Stimulated activated CD4-positive, alpha-beta T cell treated with anti-CD3 and anti-CD28 coated beads, Interleukin-15, amount 100 ng/mL, for 48 hours (primary cell): ENCODE measurements at regions not wholly inside any gene's neighbourhood (a gene's known extent, or its start where the extent isn't known, plus 50 kb on each side); places are given as distances from the start of the nearest gene placed in this dataset.
"Not testable (repeated sequence)": the region's sequence is repeated elsewhere in the genome, so short reads cannot be mapped to it uniquely, and the experiment has no call there.

Experiments
- DNase-seq, 2 donors: peaks; one replicate each; pipeline ENCODE4 v3.0.0-alpha.2; 2020; ENCODE audit warnings: low read depth in 2 of 2

DNA sequence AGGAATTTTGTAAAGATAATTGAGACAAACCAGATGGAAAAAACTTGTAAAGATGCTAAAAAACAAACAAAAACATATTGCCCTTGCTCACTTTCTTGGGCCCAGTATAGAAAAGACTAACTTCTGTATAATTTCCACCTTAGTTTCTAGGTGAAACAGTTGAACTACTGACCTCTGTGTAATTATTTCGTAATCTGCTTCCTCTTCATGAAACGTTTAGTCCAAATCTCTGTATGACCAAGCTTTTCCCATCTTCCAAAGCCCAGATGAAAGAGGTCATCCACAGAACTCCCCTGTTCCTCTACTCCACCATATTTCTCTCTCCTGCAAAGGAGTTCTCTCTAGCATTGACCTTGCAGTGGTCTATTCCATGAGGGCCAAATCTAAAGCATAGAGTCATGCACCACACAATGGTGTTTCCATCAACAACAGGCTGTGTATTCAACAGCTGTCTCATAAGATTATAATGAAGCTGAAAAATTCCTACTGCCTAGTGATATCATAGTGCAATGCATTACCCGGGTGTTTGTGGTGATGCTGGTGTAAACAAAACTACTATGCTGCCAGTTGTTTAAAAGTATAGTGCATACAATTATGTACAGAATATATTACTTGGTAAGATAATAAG is 647.6 kb downstream of the TNS3 start:
- no peak for DNase-seq

DNA sequence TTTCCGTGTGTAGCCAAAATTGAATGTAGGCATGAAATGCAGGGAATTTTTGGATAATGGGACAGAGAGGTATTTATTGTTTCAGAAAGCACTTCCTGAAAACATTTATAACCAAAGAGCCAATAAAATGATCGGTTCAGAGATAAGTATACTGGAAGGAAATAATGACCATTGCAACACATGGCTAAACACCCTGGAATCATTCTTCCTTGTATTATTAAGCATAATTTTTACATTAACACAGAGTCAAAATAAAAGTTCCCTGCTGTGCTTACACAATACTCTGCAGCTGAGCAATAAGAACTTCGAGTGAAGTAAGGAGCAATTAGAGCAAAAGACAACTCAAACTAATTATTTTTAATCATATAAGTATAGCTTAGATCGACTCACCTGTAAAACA is 648.3 kb downstream of the TNS3 start:
- DNase-seq = no peak

DNA sequence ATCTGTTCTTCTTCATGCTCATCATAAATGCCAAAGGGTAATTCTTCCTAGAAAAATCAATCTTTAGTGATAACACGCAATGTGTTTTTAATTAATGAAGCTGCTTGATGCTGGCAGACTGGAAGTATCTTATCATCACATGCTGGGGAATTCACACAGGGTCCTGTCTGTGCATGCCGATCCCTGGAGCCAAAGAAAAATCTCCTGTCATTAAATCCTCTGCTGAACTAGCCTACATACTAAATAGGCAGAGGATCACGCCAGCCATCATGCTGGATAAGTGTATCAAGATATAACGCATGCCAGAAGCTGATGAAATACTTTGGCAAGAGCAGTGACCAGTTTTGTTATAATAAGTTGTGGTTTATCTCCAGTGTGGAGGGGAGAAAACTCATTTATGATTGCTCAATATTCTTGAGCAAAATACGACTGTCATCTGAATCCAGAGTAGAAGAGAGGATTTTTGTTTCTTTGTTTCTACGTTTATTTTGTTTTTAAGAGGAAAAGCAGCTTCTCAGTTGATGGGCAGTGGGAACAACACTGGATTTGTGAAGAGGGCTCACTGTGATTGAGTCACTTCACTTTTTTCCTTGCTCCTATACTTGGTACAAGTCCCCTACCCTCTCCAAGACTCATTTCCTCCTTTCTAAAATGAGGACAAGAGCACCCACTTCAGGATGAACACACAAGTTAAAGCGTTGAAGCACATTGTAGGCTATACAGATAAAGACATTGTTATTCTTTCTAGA is 649.1 kb downstream of the TNS3 start:
- DNase-seq = no peak

DNA sequence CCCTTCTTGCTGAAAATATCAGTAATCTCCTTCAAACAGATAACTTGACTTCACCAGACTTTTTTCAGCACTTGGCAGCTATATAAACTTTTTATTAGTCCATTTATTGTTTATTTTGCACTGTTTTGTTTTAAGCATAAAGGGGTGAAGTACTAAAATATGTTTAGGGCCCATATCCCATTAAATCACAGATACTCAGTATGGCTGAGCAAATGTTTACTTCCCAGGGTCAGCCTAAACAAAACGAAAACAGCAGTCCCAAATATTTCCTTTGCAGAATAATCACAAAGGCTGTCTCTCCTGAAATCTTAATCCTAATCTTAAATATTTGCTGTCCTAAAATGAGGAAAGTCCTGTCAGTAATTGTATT is 649.6 kb downstream of the TNS3 start:
- no peak for DNase-seq

DNA sequence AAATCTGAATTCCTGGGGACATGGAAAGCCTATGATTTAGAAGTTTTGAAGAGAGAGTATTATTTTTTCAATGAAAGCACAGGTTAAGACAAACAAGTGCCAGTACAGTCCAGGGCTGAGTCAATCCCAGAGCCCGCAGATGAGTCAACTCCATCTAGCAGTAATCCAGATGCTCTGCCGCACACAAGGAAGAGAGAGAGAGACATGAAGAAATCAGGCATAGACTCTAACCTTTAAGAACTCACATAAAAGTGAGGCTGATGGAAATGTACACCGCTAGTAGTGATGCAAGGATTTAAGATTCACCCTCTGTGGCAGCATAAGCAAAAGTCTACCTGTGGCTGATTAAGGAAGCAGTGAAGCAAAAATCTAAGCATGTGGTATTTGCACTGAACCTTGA is 651.5 kb downstream of the TNS3 start:
- no peak for DNase-seq

DNA sequence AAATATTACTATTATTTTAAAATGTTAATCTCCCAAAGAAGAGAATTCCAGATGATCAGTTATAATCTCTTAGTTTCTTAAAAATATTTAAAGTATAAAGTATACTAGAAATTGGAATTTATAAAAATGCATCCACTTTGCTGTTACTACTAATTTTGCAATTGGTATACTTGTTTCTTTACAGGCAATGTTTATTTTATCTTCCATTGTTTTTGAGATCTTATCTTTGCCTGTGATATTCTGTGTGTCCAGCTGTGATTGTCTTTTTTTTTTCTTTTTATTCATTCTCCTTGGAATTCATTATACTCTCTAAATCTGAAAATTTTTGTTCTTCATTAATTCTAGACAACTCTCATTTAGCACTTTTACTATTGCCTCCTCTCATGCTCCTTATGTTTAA is 652.6 kb downstream of the TNS3 start:
- DNase-seq = no peak

DNA sequence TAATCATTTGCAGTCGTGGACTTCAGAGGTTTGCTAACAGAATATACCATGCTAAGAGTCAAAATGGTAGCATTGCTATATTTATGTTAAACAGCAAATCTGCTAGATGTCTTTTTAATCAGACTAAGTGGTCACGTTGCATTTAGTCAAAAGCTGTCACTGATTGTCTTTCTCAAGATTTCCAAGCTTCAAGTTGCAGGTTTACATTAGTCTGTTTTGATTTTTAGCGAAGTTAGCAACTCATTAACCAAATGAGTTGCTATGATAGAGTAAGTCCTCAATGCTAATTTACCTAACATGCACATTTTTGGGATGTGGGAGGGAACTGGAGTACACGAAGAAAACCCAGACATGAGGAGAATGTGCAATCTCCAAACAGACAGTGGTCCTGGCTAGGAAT is 653.2 kb downstream of the TNS3 start:
- DNase-seq = no peak

DNA sequence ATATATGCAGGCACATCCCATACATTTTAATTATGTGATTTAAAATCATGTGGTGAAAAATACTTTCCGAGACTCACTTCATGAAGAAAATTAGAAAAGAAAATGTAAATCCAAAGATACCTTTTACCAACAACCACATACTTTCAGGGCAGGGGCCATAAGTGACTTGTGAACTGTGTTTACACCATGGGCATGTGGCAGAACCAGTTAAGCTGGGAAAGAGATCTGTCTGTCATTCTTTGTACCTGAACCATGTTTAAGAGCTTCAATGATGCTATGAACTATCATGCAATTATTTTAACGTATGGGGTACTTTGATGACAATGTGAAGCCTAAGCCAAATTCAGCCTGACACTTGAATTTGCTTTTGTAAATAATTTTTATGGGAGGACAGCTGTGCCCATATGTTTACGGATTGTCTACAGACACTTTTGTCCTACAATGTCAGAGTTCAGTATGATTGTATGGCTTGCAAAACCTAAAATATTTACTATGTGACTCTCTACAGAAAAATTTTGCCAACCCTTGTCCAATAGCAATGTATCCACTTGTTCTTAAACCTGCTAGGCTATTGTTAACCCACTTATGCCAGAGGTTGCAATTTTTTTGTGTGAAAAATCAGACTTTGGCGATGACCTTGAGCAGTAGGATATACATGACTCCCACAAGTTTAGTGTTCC is 654.6 kb downstream of the TNS3 start:
- DNase-seq = no peak

DNA sequence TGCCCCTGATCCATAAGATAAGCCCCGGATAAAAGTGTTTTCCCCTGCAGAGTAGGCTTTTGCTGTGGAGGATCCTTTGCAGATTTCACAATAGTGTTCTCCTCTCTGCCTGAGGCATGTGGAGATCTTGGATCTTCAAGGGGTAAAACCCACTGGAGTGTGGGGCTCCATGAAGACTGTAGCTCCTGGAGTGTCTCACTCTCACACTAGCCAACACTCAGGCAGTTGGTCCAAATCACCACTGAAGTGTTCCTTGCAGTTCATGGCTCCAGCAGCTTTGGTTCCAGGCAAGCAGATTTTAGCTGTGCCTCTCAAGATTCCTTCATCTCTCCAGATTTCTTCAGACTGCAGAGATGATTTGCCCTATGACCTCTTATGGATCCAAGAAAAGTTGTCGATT is 665.3 kb downstream of the TNS3 start:
- no peak for DNase-seq

DNA sequence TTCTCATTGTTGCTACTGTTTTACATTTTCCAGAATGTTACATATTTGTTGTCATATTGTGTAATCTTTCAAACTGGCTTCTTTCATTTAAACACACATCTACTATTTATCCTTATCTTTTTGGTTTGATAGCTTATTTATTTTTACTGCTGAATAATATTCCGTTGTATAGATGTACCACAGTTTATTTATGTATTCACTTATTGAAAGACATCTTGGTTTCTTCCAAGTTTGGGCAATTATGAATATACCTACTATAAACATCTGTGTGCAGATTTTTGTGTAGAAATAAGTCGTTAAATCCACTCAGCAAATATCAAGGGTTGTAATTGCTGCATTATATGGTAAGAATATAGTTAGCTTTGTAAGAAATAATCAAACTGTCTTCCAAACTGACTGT is 669.2 kb downstream of the TNS3 start:
- no peak for DNase-seq

DNA sequence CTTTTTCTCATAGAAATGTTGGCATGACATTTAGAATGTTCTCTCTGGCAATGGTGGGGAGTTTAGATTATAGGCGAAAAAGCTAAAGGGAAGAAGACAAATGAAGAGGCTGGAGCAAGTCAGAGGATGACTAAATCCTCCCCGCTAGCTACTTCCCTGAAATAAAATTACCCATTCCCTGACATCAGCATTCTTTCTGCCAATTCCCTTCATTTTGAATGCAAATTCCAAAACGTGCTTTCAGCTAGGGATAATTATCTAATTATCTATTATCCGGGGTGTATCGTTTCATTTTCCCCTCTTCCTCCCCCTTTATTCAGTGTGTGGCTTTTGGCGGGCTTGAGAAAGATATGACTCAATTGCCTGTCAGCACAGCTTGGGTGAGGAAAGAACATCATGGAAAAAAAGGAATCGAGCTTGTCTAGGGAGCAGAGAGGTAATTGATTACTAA is 672.3 kb downstream of the TNS3 start:
- no peak for DNase-seq

DNA sequence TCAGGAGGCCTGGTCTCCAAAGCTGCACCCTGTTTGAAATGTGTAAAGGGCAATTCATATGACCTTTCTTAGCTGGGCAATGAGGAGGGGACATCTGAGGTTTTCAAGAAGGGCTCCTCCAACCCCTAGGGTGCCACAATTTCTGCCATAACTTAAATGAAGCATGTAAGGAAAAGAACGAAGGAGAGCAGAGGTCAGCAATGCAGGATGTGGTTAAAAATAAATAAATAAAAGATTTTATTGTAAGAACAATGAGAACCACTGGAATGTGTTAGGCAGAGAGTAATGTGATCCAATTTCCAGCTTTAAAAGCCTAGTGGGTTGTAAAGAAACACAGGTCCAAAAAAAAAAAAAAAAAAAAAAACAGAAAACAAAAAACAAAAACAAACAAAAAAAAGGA is 673.1 kb downstream of the TNS3 start:
- no peak for DNase-seq

DNA sequence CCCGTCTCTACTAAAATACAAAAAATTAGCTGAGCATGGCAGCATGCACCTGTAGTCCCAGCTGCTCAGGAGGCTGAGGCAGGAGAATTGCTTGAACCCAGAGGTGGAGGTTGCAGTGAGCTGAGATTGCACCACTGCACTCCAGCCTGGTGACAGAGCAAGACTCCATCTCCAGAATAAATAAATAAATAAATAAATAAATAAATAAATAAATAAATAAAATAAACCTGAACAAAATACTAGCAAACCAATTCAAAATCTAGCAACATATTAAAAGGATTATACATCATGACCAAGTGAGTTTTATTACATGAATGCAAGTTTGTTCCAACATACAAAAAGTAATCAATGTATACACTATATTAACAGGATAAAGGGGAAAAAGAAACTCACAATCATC is 677.4 kb downstream of the TNS3 start:
- DNase-seq = not testable (repeated sequence)

DNA sequence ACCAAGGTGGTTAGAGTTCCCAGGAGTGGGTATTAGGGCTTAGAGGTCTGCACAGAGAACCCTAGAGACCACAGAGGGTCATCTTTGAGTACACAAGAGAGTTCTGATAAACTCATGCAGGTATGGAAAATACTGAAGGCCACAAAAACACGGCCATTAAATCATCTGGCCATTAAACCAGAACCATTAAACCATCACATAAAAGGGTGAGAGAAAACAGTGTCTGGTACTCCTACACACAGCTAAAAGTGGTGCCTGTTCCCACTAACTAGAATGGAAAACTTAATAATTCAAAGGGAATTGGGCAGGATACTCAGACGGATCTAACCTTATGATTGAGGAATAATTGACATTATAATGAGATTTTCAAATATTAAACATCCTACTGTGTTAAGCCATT is 679.4 kb downstream of the TNS3 start:
- DNase-seq = no peak

DNA sequence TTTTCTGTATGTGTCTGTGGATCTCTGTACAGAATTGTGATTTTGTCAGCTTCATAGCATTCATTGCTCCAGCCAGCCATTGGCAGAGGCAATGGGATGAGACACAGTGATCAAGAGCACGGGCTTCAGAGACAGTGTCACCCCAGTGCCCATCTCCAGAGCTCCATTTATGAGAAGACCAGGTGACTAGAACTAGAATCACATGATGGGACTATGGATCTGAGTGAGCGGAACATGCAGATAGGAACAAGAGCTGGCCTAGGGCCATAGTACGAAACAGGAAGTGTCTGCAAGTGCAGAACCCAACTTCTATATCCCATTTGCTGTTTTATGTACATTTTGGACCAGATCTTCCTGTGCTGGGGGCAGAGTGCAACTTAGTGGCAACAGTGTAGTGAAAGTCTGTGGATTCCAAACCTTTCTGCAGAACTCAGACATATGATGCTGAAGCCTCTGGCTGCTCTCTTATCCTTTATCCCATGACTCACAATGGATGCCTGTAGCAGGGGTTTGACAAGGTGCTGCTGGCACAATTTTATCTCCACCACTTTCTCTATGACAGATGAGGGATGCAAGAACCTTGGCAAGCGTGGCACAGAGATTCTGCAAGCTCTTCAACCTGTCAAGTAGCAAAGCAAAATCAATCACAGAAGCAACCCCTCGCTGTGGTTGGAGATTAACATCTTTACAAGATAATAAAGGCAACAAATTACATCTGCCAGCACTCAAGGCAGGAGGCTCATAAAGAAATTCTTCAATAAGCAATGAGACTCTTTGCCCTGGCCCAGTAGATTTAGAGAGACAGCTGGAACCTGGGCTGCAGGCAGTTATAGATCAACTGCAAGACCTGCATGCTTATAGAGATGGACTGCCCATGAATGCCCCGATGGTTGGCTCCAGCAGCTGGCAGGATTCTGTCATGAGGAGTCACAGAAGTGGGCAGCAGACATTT is 681.3 kb downstream of the TNS3 start:
- no peak for DNase-seq

DNA sequence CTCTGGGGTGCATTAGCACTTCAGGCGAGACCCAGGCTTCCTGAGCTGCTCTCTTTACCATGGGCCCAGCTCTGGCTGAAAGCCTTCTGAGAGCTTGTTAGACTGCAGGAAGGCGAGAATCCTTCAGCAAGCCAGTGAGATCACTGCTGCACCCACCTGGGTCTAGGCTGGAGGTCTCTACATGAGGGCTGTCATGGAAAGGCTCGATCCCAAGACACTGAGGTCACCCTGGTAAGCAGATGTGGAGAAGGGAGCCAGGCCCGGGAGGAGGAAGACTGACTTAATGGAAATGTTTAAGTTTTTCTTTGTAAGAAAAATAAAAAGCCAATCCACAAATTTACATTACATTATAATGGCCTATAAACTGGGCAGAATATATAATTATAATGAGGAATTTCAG is 684.5 kb downstream of the TNS3 start:
- DNase-seq = no peak

DNA sequence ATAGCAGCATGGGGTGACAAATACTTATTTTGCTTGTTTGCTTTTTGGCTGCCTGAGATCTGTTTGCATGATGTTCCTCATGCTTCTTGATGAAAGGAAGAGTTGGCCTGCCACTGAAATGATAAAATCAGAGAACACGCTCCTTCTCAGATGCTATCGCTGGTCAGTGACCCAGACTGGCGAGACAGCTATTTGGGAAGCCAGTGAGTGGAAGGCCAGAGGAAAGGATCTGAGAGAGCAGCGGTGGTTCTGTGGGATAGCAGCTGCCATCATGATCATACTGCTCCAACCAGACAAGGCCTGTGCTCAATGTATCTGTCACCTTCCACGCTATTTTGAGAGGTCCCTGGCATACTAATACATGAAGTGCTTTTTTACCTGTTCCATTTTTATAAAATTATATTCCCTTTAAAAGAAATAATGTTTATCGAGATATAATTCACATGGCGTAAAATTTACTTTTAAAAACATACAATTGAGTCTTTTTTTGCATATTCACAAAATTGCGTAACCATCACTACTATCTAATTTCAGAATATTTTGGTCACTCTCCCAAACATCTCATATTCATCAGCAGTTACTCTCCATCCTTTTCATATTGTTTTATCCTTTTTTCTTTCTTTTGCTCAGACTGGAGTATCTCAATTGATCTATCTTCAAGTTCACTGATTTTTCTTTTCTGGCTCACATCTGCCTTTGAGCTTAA is 695.1 kb downstream of the TNS3 start:
- DNase-seq = no peak

DNA sequence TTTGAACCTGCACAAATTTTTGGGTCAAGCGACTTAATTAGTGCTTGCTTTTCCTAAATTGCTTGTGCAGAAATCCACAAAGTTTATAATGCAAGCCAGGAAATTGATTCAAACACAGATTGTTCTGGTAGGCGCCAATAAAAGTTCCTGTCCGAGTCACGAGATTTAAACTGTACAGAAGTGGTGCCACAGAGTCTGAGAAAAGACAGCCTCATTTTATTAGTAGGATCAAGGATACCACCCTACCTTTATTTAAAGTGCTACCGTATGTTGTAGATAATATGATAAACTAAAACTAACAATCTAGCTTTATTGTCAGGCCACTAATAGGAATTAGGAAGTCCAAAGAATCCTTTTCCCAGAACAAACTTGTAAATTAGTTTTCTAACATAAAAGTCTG is 696.7 kb downstream of the TNS3 start:
- DNase-seq = no peak

DNA sequence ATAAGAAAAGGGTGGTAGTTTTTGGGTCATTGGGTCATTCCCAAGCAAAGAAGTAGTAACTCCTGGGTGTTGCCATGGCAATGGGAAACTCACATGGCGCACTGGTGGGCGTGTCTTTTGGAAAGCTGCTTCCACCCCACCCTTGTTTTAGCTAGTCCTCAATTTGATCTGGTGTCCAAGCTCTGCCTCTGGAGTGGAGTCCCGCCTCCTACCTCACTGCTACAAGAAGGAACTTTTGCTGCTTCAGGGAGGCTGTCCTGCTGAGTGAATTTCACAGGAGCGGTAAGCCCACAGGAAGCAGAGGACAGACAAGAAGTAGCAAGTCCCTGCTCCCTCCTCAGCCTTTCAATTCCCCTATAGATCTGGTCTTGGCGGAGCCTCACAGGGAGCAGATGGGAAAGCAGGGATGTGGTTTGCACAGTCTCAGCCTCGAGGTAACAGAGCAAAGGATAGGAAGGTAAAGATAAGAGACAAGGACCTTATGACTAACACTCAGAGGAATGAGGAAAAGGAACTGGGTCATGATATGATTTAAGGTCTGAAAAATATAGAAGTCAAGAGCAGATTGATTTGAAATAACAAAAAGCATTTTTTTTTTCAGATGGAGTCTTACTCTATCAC is 700.3 kb downstream of the TNS3 start:
- DNase-seq = no peak

DNA sequence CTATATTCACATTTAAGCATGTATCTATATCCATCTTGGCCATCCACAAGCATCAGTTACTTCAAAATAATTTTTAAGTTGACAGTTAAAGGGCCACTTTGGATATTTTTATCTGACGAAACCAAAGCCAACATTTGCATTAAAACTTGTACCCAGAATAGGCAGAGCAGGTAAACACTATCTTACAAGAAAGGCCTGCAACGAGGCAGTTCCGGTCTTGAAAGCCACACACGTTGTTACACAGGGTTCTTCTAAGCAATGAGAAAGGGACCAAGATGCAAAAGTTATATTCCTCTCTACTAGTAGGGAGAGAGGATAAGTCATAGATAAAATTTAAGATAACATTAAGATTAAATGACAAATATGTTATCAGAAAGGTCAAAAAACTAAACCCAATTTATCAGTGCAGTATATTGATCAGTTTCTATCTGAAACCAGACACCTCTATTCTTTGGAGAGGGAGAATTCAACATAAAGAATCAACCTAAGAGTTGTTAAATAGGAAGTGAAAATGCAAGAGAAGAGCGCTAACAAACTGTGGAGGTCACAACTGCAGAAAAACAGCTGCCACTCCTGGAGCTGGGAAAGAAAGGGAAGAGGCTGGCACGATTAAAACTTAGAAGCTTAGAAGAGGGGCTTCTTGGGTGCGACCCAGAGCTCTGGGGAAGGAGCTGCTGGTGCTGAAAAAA is 701.3 kb downstream of the TNS3 start:
- DNase-seq = no peak
